Keratinocyte (primary cell): ENCODE measurements at regions not wholly inside any gene's neighbourhood (a gene's known extent, or its start where the extent isn't known, plus 50 kb on each side); places are given as distances from the start of the nearest gene placed in this dataset.

Experiments
- DNase-seq: peaks from one replicate; pipeline ENCODE4 v3.0.0-alpha.2; 2011; ENCODE audit warnings: low read depth, missing footprints, low spot score
- FAIRE-seq: peaks from 2 replicates; lab custom pipeline; 2011; peaks lifted over from hg19 to GRCh38; lab: Jason Lieb, UNC
- H2AFZ ChIP-seq: 2 replicates; pipeline ENCODE4 v1.6.0; 2012; ENCODE audit warnings: low read length, control low read depth, inconsistent platforms; ENCODE audit not compliant: control insufficient read depth
- H3K27ac ChIP-seq: 2 replicates; pipeline ENCODE4 v1.5.1; 2011; ENCODE audit warnings: low read length; ENCODE audit not compliant: control insufficient read depth, insufficient read depth
- H3K27me3 ChIP-seq: 3 replicates; pipeline ENCODE4 v1.6.0; 2011; ENCODE audit warnings: low read length; ENCODE audit not compliant: control insufficient read depth, insufficient read depth; ENCODE audit errors: extremely low read depth
- H3K36me3 ChIP-seq, 2 experiments: 2 replicates in 1 of 2; 3 replicates in 1 of 2; pipeline ENCODE4 v1.5.1; 2011; ENCODE audit warnings: low read length in 2 of 2, mild to moderate bottlenecking in 1 of 2; ENCODE audit not compliant: control insufficient read depth in 2 of 2, insufficient read depth in 2 of 2; ENCODE audit errors: extremely low read depth in 1 of 2
- H3K4me1 ChIP-seq: 3 replicates; pipeline ENCODE4 v1.5.1; 2011; ENCODE audit warnings: low read length; ENCODE audit not compliant: control insufficient read depth, insufficient read depth; ENCODE audit errors: extremely low read depth
- H3K4me2 ChIP-seq: 3 replicates; pipeline ENCODE4 v1.6.0; 2011; ENCODE audit warnings: low read depth, low read length; ENCODE audit not compliant: control insufficient read depth, insufficient read depth; ENCODE audit errors: extremely low read depth
- H3K4me3 ChIP-seq, 3 experiments: fragments of 200-600 bp in 1 of 3; sonication (generic) in 1 of 3; 2 replicates in 2 of 3; 3 replicates in 1 of 3; pipeline ENCODE4 v1.5.1; 2011 to 2016; ENCODE audit warnings: low read length in 3 of 3, mild to moderate bottlenecking in 3 of 3, control low read depth in 2 of 3, inconsistent platforms in 1 of 3, low read depth in 1 of 3, mixed read lengths in 1 of 3, mixed run types in 1 of 3, moderate library complexity in 1 of 3; ENCODE audit not compliant: control insufficient read depth in 2 of 3, insufficient read depth in 2 of 3; ENCODE audit errors: extremely low read depth in 1 of 3
- H3K79me2 ChIP-seq: 2 replicates; pipeline ENCODE4 v1.6.0; 2012; ENCODE audit warnings: low read length; ENCODE audit not compliant: control insufficient read depth, insufficient read depth
- H3K9ac ChIP-seq: 3 replicates; pipeline ENCODE4 v1.6.0; 2011; ENCODE audit warnings: low read length; ENCODE audit not compliant: control insufficient read depth, insufficient read depth; ENCODE audit errors: extremely low read depth
- H3K9me1 ChIP-seq: 3 replicates; pipeline ENCODE4 v1.6.0; 2011; ENCODE audit warnings: low read length; ENCODE audit not compliant: control insufficient read depth, insufficient read depth; ENCODE audit errors: extremely low read depth
- H3K9me3 ChIP-seq: 2 replicates; pipeline ENCODE4 v1.5.1; 2012; ENCODE audit warnings: low read depth, low read length; ENCODE audit not compliant: control insufficient read depth
- H4K20me1 ChIP-seq: 3 replicates; pipeline ENCODE4 v1.6.0; 2011; ENCODE audit warnings: low read length; ENCODE audit not compliant: control insufficient read depth, insufficient read depth; ENCODE audit errors: extremely low read depth
- CTCF ChIP-seq, 3 experiments: IDR thresholded peaks in 1 of 3; conservative IDR thresholded peaks in 1 of 3; optimal IDR thresholded peaks in 1 of 3; 2 replicates in 2 of 3; 3 replicates in 1 of 3; pipeline versions ENCODE3 to v1.5.1; 2011; ENCODE audit warnings: low read length in 3 of 3, mild to moderate bottlenecking in 3 of 3, moderate library complexity in 2 of 3, control low read depth in 1 of 3, inconsistent platforms in 1 of 3; ENCODE audit not compliant: insufficient read depth in 2 of 3; ENCODE audit errors: extremely low read depth in 1 of 3
- EZH2 ChIP-seq: IDR thresholded peaks from one replicate; pipeline ENCODE4 v1.6.1; 2012; ENCODE audit warnings: inconsistent platforms, mild to moderate bottlenecking, low read length, moderate library complexity
- dilution Hi-C: fragments of 300-500 bp; cut with MboI; formaldehyde crosslinking; loops from one replicate; pipeline ENCODE4 v1.7.0; 2020; ENCODE audit warnings: low sequenced_read_pairs; ENCODE audit not compliant: extremely low pct_ligation_motif_present

GRCh38 chr4:136336479-136336878 is 1195.8 kb downstream of the PCDH18 start:
- H3K36me3 ChIP-seq, result no peaks in the 10 kb centered on the region
- no peaks in the 10 kb centered on the region for H3K79me2 ChIP-seq
- no peak for TF ChIP-seq EZH2
- TF ChIP-seq CTCF (optimal IDR thresholded peaks at IDR 0.05 in 1 of 3, IDR thresholded peaks at IDR 0.05 in 1 of 3, conservative IDR thresholded peaks at IDR 0.05 in 1 of 3; ENCODE audit: extremely low read depth in 1 of 3, insufficient read depth in 2 of 3, low read length in 3 of 3), result no peak
- no peak for DNase-seq
- H3K4me3 ChIP-seq, result no peak overlapping the region
- no peak overlapping the region for H2AFZ ChIP-seq
- no peaks in the 10 kb centered on the region for H3K27me3 ChIP-seq
- H3K9ac ChIP-seq, result no peak overlapping the region
- dilution Hi-C loops, result no loop called here
- H3K4me1 ChIP-seq, result no peaks in the 10 kb centered on the region
- no peaks in the 10 kb centered on the region for H4K20me1 ChIP-seq
- no peaks in the 10 kb centered on the region for H3K9me3 ChIP-seq
- FAIRE-seq, result no peak
- no peaks in the 10 kb centered on the region for H3K9me1 ChIP-seq
- no peak overlapping the region for H3K4me2 ChIP-seq
- H3K27ac ChIP-seq, result no peak overlapping the region

GRCh38 chr4:136329042-136329662 is 1203.1 kb downstream of the PCDH18 start:
- dilution Hi-C loops, result no loop called here
- no peaks in the 10 kb centered on the region for H3K79me2 ChIP-seq
- H2AFZ ChIP-seq, result no peak overlapping the region
- H3K9ac ChIP-seq, result no peak overlapping the region
- H3K9me1 ChIP-seq, result no peaks in the 10 kb centered on the region
- no peaks in the 10 kb centered on the region for H3K4me1 ChIP-seq
- H3K27ac ChIP-seq, result no peak overlapping the region
- H3K27me3 ChIP-seq, result no peaks in the 10 kb centered on the region
- H4K20me1 ChIP-seq, result no peaks in the 10 kb centered on the region
- H3K4me2 ChIP-seq, result no peak overlapping the region
- H3K9me3 ChIP-seq, result no peaks in the 10 kb centered on the region
- TF ChIP-seq EZH2 (no peak), CTCF (optimal IDR thresholded peaks at IDR 0.05 in 1 of 3, IDR thresholded peaks at IDR 0.05 in 1 of 3, conservative IDR thresholded peaks at IDR 0.05 in 1 of 3; ENCODE audit: extremely low read depth in 1 of 3, insufficient read depth in 2 of 3, low read length in 3 of 3) (peak; percentile 12 to 48 (median 23))
- no peak overlapping the region for H3K4me3 ChIP-seq
- DNase-seq (no peak), FAIRE-seq (no peak)
- H3K36me3 ChIP-seq, result no peaks in the 10 kb centered on the region
